IMR-90 (cell line): ENCODE measurements at regions not wholly inside any gene's neighbourhood (a gene's known extent, or its start where the extent isn't known, plus 50 kb on each side); places are given as distances from the start of the nearest gene placed in this dataset.

Experiments used
- ATAC-seq: fragments of 200-7000 bp; cut with Tn5 transposase; 2 replicates; pipeline ENCODE4 v1.9.1; 2020; ENCODE audit warnings: low read depth, mild to moderate bottlenecking, moderate library complexity
- BruUV-seq: library from RNA; stranded (reverse); fragments of 400-500 nt; replicated peaks from 2 replicates; lab custom pipeline; 2021; lab: Mats Ljungman, UMichigan
- CTCF ChIA-PET: fragments of 300-600 bp; formaldehyde crosslinking; extraction: SDS; loops from one replicate; lab custom pipeline; 2021; ENCODE audit warnings: antibody characterized with exemption; lab: Yijun Ruan, JAX
- POLR2A ChIA-PET: fragments of 300-600 bp; sonication (Branson Sonifier 250); formaldehyde crosslinking; loops from one replicate; lab custom pipeline; 2022; ENCODE audit warnings: antibody characterized with exemption; ENCODE audit not compliant: unreplicated experiment; lab: Charles Lee
- DNase-seq: peaks from one replicate; pipeline ENCODE4 v3.0.0; 2013
- H2AFZ ChIP-seq: replicated peaks from 2 replicates; pipeline ENCODE3; 2013; ENCODE audit warnings: low read length, mild to moderate bottlenecking; ENCODE audit not compliant: poor library complexity
- H2AK5ac ChIP-seq: 2 replicates; pipeline ENCODE4 v1.6.1; 2013; ENCODE audit warnings: low read depth, low read length, inconsistent platforms
- H2AK9ac ChIP-seq: replicated peaks from 2 replicates; pipeline ENCODE3; 2013; ENCODE audit warnings: mild to moderate bottlenecking, low read depth, low read length, moderate library complexity; ENCODE audit not compliant: poor library complexity
- H2BK120ac ChIP-seq: 2 replicates; pipeline ENCODE4 v1.6.1; 2013; ENCODE audit warnings: low read depth, low read length, inconsistent platforms
- H2BK15ac ChIP-seq: 3 replicates; pipeline ENCODE4 v1.6.1; 2013; ENCODE audit warnings: low read depth, low read length, inconsistent platforms
- H2BK20ac ChIP-seq: 2 replicates; pipeline ENCODE4 v1.6.1; 2013; ENCODE audit warnings: low read depth, mild to moderate bottlenecking, inconsistent platforms, low read length, moderate library complexity
- H2BK5ac ChIP-seq: 2 replicates; pipeline ENCODE4 v1.6.1; 2013; ENCODE audit warnings: mild to moderate bottlenecking, low read depth, low read length, inconsistent platforms; ENCODE audit not compliant: poor library complexity, severe bottlenecking
- H3K14ac ChIP-seq: replicated peaks from 2 replicates; pipeline ENCODE4 v1.6.1; 2013; ENCODE audit warnings: low read depth, low read length, inconsistent platforms
- H3K18ac ChIP-seq: 2 replicates; pipeline ENCODE4 v1.6.1; 2013; ENCODE audit warnings: low read depth, low read length, control low read depth
- H3K23ac ChIP-seq: 2 replicates; pipeline ENCODE4 v1.6.1; 2013; ENCODE audit warnings: low read depth, low read length, inconsistent platforms
- H3K27ac ChIP-seq: 2 replicates; pipeline ENCODE4 v1.5.1; 2013; ENCODE audit warnings: mild to moderate bottlenecking, control low read depth, low read length; ENCODE audit not compliant: insufficient read depth
- H3K27me3 ChIP-seq: 2 replicates; pipeline ENCODE4 v1.6.1; 2013; ENCODE audit warnings: low read length; ENCODE audit not compliant: control insufficient read depth, insufficient read depth
- H3K36me3 ChIP-seq: 2 replicates; pipeline ENCODE4 v1.6.1; 2013; ENCODE audit warnings: low read length, mixed read lengths; ENCODE audit not compliant: control insufficient read depth, insufficient read depth
- H3K4ac ChIP-seq: 2 replicates; pipeline ENCODE4 v1.6.1; 2013; ENCODE audit warnings: low read depth, low read length, inconsistent platforms
- H3K4me1 ChIP-seq: 2 replicates; pipeline ENCODE4 v1.6.1; 2013; ENCODE audit warnings: low read length, mixed read lengths; ENCODE audit not compliant: control insufficient read depth, insufficient read depth
- H3K4me2 ChIP-seq: 2 replicates; pipeline ENCODE4 v1.6.1; 2013; ENCODE audit warnings: low read depth, mild to moderate bottlenecking, control low read depth, low read length, moderate library complexity
- H3K4me3 ChIP-seq: 2 replicates; pipeline ENCODE4 v1.5.1; 2013; ENCODE audit warnings: low read depth, mild to moderate bottlenecking, control low read depth, low read length, moderate library complexity; ENCODE audit not compliant: insufficient read depth
- H3K56ac ChIP-seq: 2 replicates; pipeline ENCODE4 v1.6.1; 2013; ENCODE audit warnings: low read length, inconsistent platforms; ENCODE audit not compliant: insufficient read depth; ENCODE audit errors: extremely low read depth
- H3K79me1 ChIP-seq, 2 experiments: 2 replicates each; pipeline ENCODE4 v1.6.1; 2013; ENCODE audit warnings: low read length in 2 of 2, inconsistent platforms in 1 of 2, low read depth in 1 of 2
- H3K9ac ChIP-seq: 2 replicates; pipeline ENCODE4 v1.6.1; 2013; ENCODE audit warnings: low read depth, low read length, control low read depth
- H3K9me1 ChIP-seq: 2 replicates; pipeline ENCODE4 v1.6.1; 2013; ENCODE audit warnings: low read length, inconsistent platforms; ENCODE audit not compliant: insufficient read depth
- H3K9me3 ChIP-seq: 2 replicates; pipeline ENCODE4 v1.6.1; 2013; ENCODE audit warnings: low read length; ENCODE audit not compliant: control insufficient read depth, insufficient read depth
- H4K20me1 ChIP-seq: 2 replicates; pipeline ENCODE4 v1.6.1; 2013; ENCODE audit warnings: low read length, inconsistent platforms; ENCODE audit not compliant: insufficient read depth
- H4K5ac ChIP-seq: 2 replicates; pipeline ENCODE4 v1.6.1; 2013; ENCODE audit warnings: mild to moderate bottlenecking, low read depth, low read length, control low read depth
- H4K8ac ChIP-seq, 2 experiments: 2 replicates each; pipeline ENCODE4 v1.6.1; 2013; ENCODE audit warnings: low read depth in 2 of 2, low read length in 2 of 2, control low read depth in 1 of 2, inconsistent platforms in 1 of 2
- H4K91ac ChIP-seq: 2 replicates; pipeline ENCODE4 v1.6.1; 2013; ENCODE audit warnings: low read depth, low read length, inconsistent platforms; ENCODE audit not compliant: insufficient read depth
- MAFK ChIP-seq: IDR thresholded peaks from 2 replicates; pipeline ENCODE4 v1.6.1; 2012; ENCODE audit warnings: low read depth, low read length, improper control_type of control experiment
- WGBS, 2 experiments: methylation state at CpG; one replicate each; pipeline versions ENCODE4 v1.1.5 to v1.1.7; 2013; ENCODE audit warnings: missing lambda C conversion rate in 2 of 2; ENCODE audit not compliant: insufficient read length in 1 of 2; ENCODE audit errors: extremely low coverage in 2 of 2; 5-methylcytosine and 5-hydroxymethylcytosine counted together
- dilution Hi-C: fragments of 300-500 bp; cut with HindIII; formaldehyde crosslinking; loops from one replicate; pipeline ENCODE4 v1.14.3; 2018; ENCODE audit warnings: low sequenced_read_pairs; ENCODE audit not compliant: unreplicated experiment
- in situ Hi-C: fragments of 300-500 bp; cut with MboI; formaldehyde crosslinking; loops from 3 replicates; pipeline ENCODE4 v1.14.3; 2019; ENCODE audit warnings: low sequenced_read_pairs, inconsistent platforms, mixed read lengths
- intact Hi-C: fragments of 100-400 bp; cut with micrococcal nuclease; formaldehyde crosslinking; loops from 2 replicates; pipeline ENCODE4 v1.10.0; 2022
- TF ChIP-seq, protein P1 (sequence below): fragments of 150-350 bp; IDR thresholded peaks from 2 replicates; pipeline ENCODE4 v1.6.1; 2017; ENCODE audit warnings: mild to moderate bottlenecking, antibody characterized with exemption, low read length, low read depth
- TF ChIP-seq, protein P2 (sequence below): conservative IDR thresholded peaks from 2 replicates; pipeline ENCODE4 v1.5.1; 2012; ENCODE audit warnings: mild to moderate bottlenecking, low read depth, low read length, improper control_type of control experiment

DNA sequence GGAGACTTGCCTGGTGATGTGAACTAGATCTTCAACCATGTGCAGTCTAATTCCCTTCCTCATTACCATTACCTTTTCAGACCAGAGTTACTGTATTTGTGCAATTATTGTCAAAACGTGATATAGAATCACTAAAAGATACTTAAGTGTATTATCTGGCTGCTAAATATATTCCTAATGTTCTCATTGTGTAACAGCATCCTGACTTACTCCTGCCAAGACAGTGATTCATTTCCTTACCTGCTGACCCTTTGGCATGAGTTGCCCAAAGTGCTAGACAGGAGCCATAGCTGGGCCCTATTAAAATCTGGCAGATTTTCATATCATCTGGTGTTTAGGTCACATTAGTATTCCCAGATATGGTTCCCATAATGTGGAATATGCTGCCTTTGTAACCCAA, 598.3 kb upstream of the CAMK1G start:
- Histone ChIP-seq H4K20me1 (no peaks in the 10 kb centered on the region), H3K4me1 (no peaks in the 10 kb centered on the region), H4K5ac (no peak overlapping the region), H2BK5ac (no peak overlapping the region), H3K27ac (no peak overlapping the region), H3K18ac (no peak overlapping the region), H3K9me3 (peaks cover 5% of the 10 kb centered on the region), H2AFZ (no peak overlapping the region), H2BK15ac (no peak overlapping the region), H2BK20ac (no peak overlapping the region), H3K9me1 (no peaks in the 10 kb centered on the region), H3K56ac (no peak overlapping the region), H3K4me3 (no peak overlapping the region), H2BK120ac (no peak overlapping the region), H4K8ac (no peak overlapping the region), H4K91ac (no peak overlapping the region), H3K79me1 (no peaks in the 10 kb centered on the region), H3K23ac (no peak overlapping the region), H3K27me3 (no peaks in the 10 kb centered on the region), H3K14ac (no peak overlapping the region), H3K36me3 (no peaks in the 10 kb centered on the region), H2AK5ac (no peak overlapping the region), H3K4me2 (no peak overlapping the region), H2AK9ac (no peak overlapping the region), H3K4ac (no peak overlapping the region), H3K9ac (no peak overlapping the region)
- ChIA-PET POLR2A (no interaction called here), CTCF (no interaction called here)
- WGBS, 2 experiments = no CpG with 5 or more reads among the region's 1 CpG
- TF ChIP-seq, protein P1, sequence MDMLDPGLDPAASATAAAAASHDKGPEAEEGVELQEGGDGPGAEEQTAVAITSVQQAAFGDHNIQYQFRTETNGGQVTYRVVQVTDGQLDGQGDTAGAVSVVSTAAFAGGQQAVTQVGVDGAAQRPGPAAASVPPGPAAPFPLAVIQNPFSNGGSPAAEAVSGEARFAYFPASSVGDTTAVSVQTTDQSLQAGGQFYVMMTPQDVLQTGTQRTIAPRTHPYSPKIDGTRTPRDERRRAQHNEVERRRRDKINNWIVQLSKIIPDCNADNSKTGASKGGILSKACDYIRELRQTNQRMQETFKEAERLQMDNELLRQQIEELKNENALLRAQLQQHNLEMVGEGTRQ = no peak
- no peak for TF ChIP-seq MAFK
- TF ChIP-seq, protein P2, sequence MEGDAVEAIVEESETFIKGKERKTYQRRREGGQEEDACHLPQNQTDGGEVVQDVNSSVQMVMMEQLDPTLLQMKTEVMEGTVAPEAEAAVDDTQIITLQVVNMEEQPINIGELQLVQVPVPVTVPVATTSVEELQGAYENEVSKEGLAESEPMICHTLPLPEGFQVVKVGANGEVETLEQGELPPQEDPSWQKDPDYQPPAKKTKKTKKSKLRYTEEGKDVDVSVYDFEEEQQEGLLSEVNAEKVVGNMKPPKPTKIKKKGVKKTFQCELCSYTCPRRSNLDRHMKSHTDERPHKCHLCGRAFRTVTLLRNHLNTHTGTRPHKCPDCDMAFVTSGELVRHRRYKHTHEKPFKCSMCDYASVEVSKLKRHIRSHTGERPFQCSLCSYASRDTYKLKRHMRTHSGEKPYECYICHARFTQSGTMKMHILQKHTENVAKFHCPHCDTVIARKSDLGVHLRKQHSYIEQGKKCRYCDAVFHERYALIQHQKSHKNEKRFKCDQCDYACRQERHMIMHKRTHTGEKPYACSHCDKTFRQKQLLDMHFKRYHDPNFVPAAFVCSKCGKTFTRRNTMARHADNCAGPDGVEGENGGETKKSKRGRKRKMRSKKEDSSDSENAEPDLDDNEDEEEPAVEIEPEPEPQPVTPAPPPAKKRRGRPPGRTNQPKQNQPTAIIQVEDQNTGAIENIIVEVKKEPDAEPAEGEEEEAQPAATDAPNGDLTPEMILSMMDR = no peak
- ATAC-seq (no peak), DNase-seq (no peak)
- intact Hi-C loops (no loop called here), dilution Hi-C loops (no loop called here), in situ Hi-C loops (no loop called here)
- no TSS peak for BruUV-seq
